A673 (cell line): ENCODE measurements at regions not wholly inside any gene's neighbourhood (a gene's known extent, or its start where the extent isn't known, plus 50 kb on each side); places are given as distances from the start of the nearest gene placed in this dataset.

Experiments used
- CTCF ChIP-seq: fragments of 300-800, 200-600 bp; sonication (generic); conservative IDR thresholded peaks from 2 replicates; pipeline ENCODE4 v1.5.1; 2017; ENCODE audit warnings: low read depth, mild to moderate bottlenecking, antibody characterized with exemption, low read length, moderate library complexity, mixed read lengths
- EZH2 ChIP-seq: fragments of 200-600 bp; sonication (generic); IDR thresholded peaks from 2 replicates; pipeline ENCODE4 v1.6.1; 2017; ENCODE audit warnings: borderline replicate concordance, low read depth, mild to moderate bottlenecking, mixed read lengths, antibody characterized with exemption, low read length; ENCODE audit not compliant: poor library complexity, severe bottlenecking

- TF ChIP-seq CTCF (no peak), EZH2 (no peak)
These were observed 327.4 kb upstream of the ZC3H12C start for GRCh38 chr11:109765709-109766311.
